H1 (cell line): ENCODE measurements at regions not wholly inside any gene's neighbourhood (a gene's known extent, or its start where the extent isn't known, plus 50 kb on each side); places are given as distances from the start of the nearest gene placed in this dataset.

ENCODE experiments used
- CTCF ChIA-PET: fragments of 300-600 bp; sonication (Branson Sonifier 250); formaldehyde crosslinking; loops from one replicate; lab custom pipeline; 2021; ENCODE audit not compliant: partially characterized antibody; lab: Charles Lee
- POLR2A ChIA-PET: fragments of 300-600 bp; sonication (Branson Sonifier 250); formaldehyde crosslinking; loops from one replicate; lab custom pipeline; 2021; ENCODE audit warnings: inconsistent platforms; ENCODE audit not compliant: partially characterized antibody; lab: Charles Lee
- DNase-seq, 2 experiments: peaks; one replicate each; pipeline versions ENCODE4 v3.0.0 to v3.0.0-alpha.2; 2010 to 2022; ENCODE audit warnings: low spot score in 2 of 2, low read depth in 1 of 2, mixed read lengths in 1 of 2
- FAIRE-seq: peaks from 2 replicates; lab custom pipeline; 2011; peaks lifted over from hg19 to GRCh38; lab: Jason Lieb, UNC
- H2AFZ ChIP-seq: 2 replicates; pipeline ENCODE4 v1.8.1; 2012; ENCODE audit warnings: low read length, inconsistent platforms
- H2AK5ac ChIP-seq: 2 replicates; pipeline ENCODE4 v1.6.1; 2013; ENCODE audit warnings: low read depth, low read length
- H2BK120ac ChIP-seq: replicated peaks from 2 replicates; pipeline ENCODE3; 2013; ENCODE audit warnings: low read depth, low read length, inconsistent platforms
- H2BK12ac ChIP-seq: 2 replicates; pipeline ENCODE4 v1.6.1; 2013; ENCODE audit warnings: low read depth, low read length
- H2BK15ac ChIP-seq: 2 replicates; pipeline ENCODE4 v1.6.1; 2013; ENCODE audit warnings: low read length
- H2BK20ac ChIP-seq: 2 replicates; pipeline ENCODE4 v1.6.1; 2013; ENCODE audit warnings: low read length
- H2BK5ac ChIP-seq: 2 replicates; pipeline ENCODE4 v1.6.1; 2013; ENCODE audit warnings: low read depth, low read length
- H3K14ac ChIP-seq: 2 replicates; pipeline ENCODE4 v1.6.1; 2013; ENCODE audit warnings: inconsistent platforms; ENCODE audit not compliant: insufficient read length
- H3K18ac ChIP-seq: 2 replicates; pipeline ENCODE4 v1.6.1; 2013; ENCODE audit warnings: low read length; ENCODE audit errors: extremely low read depth
- H3K23ac ChIP-seq: 2 replicates; pipeline ENCODE4 v1.6.1; 2013; ENCODE audit warnings: inconsistent platforms; ENCODE audit not compliant: insufficient read length
- H3K23me2 ChIP-seq: 2 replicates; pipeline ENCODE4 v1.6.1; 2013; ENCODE audit warnings: low read depth, low read length
- H3K27ac ChIP-seq: 2 replicates; pipeline ENCODE4 v1.6.1; 2011; ENCODE audit warnings: low read depth, low read length, inconsistent platforms
- H3K27me3 ChIP-seq, 4 experiments: replicated peaks in 1 of 4; 1 replicate in 1 of 4; 2 replicates in 3 of 4; pipeline versions ENCODE4 v1.6.1 to v1.8.1; 2011 to 2013; ENCODE audit warnings: low read length in 3 of 4, mild to moderate bottlenecking in 3 of 4, inconsistent platforms in 2 of 4, mixed read lengths in 2 of 4, moderate library complexity in 1 of 4; ENCODE audit not compliant: control insufficient read depth in 3 of 4, insufficient read depth in 3 of 4; ENCODE audit errors: extremely low read depth in 1 of 4
- H3K36me3 ChIP-seq, 4 experiments: 2 replicates each; pipeline versions ENCODE4 v1.6.1 to v1.8.1; 2011 to 2013; ENCODE audit warnings: mild to moderate bottlenecking in 4 of 4, low read length in 3 of 4, moderate library complexity in 2 of 4, control low read depth in 1 of 4, inconsistent platforms in 1 of 4; ENCODE audit not compliant: insufficient read depth in 4 of 4, control insufficient read depth in 2 of 4
- H3K4ac ChIP-seq: replicated peaks from 2 replicates; pipeline ENCODE3; 2013; ENCODE audit warnings: low read length, low read depth, mixed read lengths, inconsistent platforms; ENCODE audit not compliant: insufficient read length
- H3K4me1 ChIP-seq, 4 experiments: replicated peaks in 1 of 4; 1 replicate in 1 of 4; 2 replicates in 3 of 4; pipeline versions ENCODE4 v1.6.1 to v1.8.1; 2011 to 2013; ENCODE audit warnings: low read length in 3 of 4, inconsistent platforms in 2 of 4, mixed read lengths in 1 of 4; ENCODE audit not compliant: insufficient read depth in 4 of 4, control insufficient read depth in 3 of 4
- H3K4me2 ChIP-seq, 2 experiments: 2 replicates each; pipeline versions ENCODE4 v1.6.1 to v1.8.1; 2011 to 2013; ENCODE audit warnings: low read depth in 2 of 2, low read length in 2 of 2, control low read depth in 1 of 2, inconsistent platforms in 1 of 2, mild to moderate bottlenecking in 1 of 2; ENCODE audit not compliant: insufficient read depth in 1 of 2
- H3K4me3 ChIP-seq, 4 experiments: fragments of 200-600, 300-600 bp in 1 of 4; sonication (generic), shearing (Covaris generic), sonication (Bioruptor Twin) in 1 of 4; 2 replicates each; pipeline versions ENCODE4 v1.5.1 to v1.8.1; 2011 to 2016; ENCODE audit warnings: low read length in 4 of 4, low read depth in 3 of 4, control low read depth in 2 of 4, inconsistent platforms in 2 of 4, mild to moderate bottlenecking in 2 of 4, mixed read lengths in 1 of 4, moderate library complexity in 1 of 4; ENCODE audit not compliant: insufficient read depth in 2 of 4; ENCODE audit errors: extremely low read depth in 1 of 4
- H3K56ac ChIP-seq: replicated peaks from 2 replicates; pipeline ENCODE3; 2013; ENCODE audit warnings: low read depth, mild to moderate bottlenecking, mixed read lengths, low read length, inconsistent platforms; ENCODE audit not compliant: insufficient read length
- H3K79me1 ChIP-seq: 2 replicates; pipeline ENCODE4 v1.6.1; 2013; ENCODE audit warnings: low read depth, low read length, control low read depth
- H3K79me2 ChIP-seq, 2 experiments: 2 replicates each; pipeline versions ENCODE4 v1.6.1 to v1.8.1; 2012 to 2013; ENCODE audit warnings: low read length in 2 of 2, mild to moderate bottlenecking in 2 of 2, inconsistent platforms in 1 of 2; ENCODE audit not compliant: insufficient read depth in 2 of 2, control insufficient read depth in 1 of 2
- H3K9ac ChIP-seq, 4 experiments: replicated peaks in 1 of 4; 1 replicate in 1 of 4; 2 replicates in 3 of 4; pipeline versions ENCODE4 v1.6.1 to v1.8.1; 2011 to 2013; ENCODE audit warnings: low read depth in 3 of 4, low read length in 3 of 4, control low read depth in 2 of 4, mild to moderate bottlenecking in 2 of 4, moderate library complexity in 2 of 4, inconsistent platforms in 1 of 4; ENCODE audit errors: extremely low read depth in 1 of 4
- H3K9me3 ChIP-seq, 2 experiments: 2 replicates each; pipeline versions ENCODE4 v1.6.1 to v1.8.1; 2012 to 2013; ENCODE audit warnings: mild to moderate bottlenecking in 2 of 2, moderate library complexity in 2 of 2, control low read depth in 1 of 2, inconsistent platforms in 1 of 2, low read depth in 1 of 2, low read length in 1 of 2, mixed read lengths in 1 of 2; ENCODE audit not compliant: insufficient read depth in 2 of 2
- H4K20me1 ChIP-seq, 2 experiments: replicated peaks in 1 of 2; 2 replicates each; pipeline versions ENCODE3 to v1.8.1; 2011 to 2013; ENCODE audit warnings: inconsistent platforms in 2 of 2, low read length in 2 of 2, mild to moderate bottlenecking in 1 of 2; ENCODE audit not compliant: insufficient read depth in 2 of 2, control insufficient read depth in 1 of 2
- H4K5ac ChIP-seq: 2 replicates; pipeline ENCODE4 v1.6.1; 2013; ENCODE audit warnings: low read length, low read depth, mixed read lengths, inconsistent platforms; ENCODE audit not compliant: insufficient read length
- H4K8ac ChIP-seq: 2 replicates; pipeline ENCODE4 v1.8.0; 2013; ENCODE audit warnings: mild to moderate bottlenecking, moderate library complexity, low read length, inconsistent platforms; ENCODE audit not compliant: insufficient read depth; ENCODE audit errors: extremely low read depth
- H4K91ac ChIP-seq: replicated peaks from 2 replicates; pipeline ENCODE3; 2013; ENCODE audit warnings: low read length, mixed read lengths, inconsistent platforms; ENCODE audit not compliant: insufficient read length
- ATF2 ChIP-seq: IDR thresholded peaks from 2 replicates; pipeline ENCODE4 v1.6.1; 2012; ENCODE audit warnings: low read length, inconsistent platforms
- BACH1 ChIP-seq: IDR thresholded peaks from 2 replicates; pipeline ENCODE4 v1.6.1; 2012; ENCODE audit warnings: low read length, improper control_type of control experiment
- CREB1 ChIP-seq: IDR thresholded peaks from 2 replicates; pipeline ENCODE4 v1.6.1; 2012; ENCODE audit warnings: inconsistent platforms
- CTCF ChIP-seq, 3 experiments: IDR thresholded peaks; 1 replicate in 2 of 3; 2 replicates in 1 of 3; pipeline versions ENCODE4 v1.5.1 to v1.6.1; 2011; ENCODE audit warnings: low read length in 3 of 3, mild to moderate bottlenecking in 3 of 3, inconsistent platforms in 2 of 3, low read depth in 1 of 3, moderate library complexity in 1 of 3; ENCODE audit not compliant: insufficient read depth in 1 of 3; ENCODE audit errors: control extremely low read depth in 1 of 3
- GABPA ChIP-seq: IDR thresholded peaks from 2 replicates; pipeline ENCODE4 v1.6.1; 2011; ENCODE audit warnings: mild to moderate bottlenecking, low read length, moderate library complexity, borderline replicate concordance; ENCODE audit not compliant: insufficient read depth
- HDAC6 ChIP-seq: IDR thresholded peaks from one replicate; pipeline ENCODE4 v1.7.1; 2012; ENCODE audit warnings: low read depth, mild to moderate bottlenecking, inconsistent platforms, low read length, moderate library complexity
- RAD21 ChIP-seq, 2 experiments: IDR thresholded peaks in 1 of 2; conservative IDR thresholded peaks in 1 of 2; 2 replicates each; pipeline ENCODE4 v1.6.1; 2011; ENCODE audit warnings: low read depth in 2 of 2, low read length in 2 of 2, improper control_type of control experiment in 1 of 2, inconsistent platforms in 1 of 2, mild to moderate bottlenecking in 1 of 2, moderate library complexity in 1 of 2
- SAP30 ChIP-seq: fragments of 300-600 bp; sonication (generic); IDR thresholded peaks from 2 replicates; pipeline ENCODE4 v1.7.1; 2012; ENCODE audit warnings: low read length, moderate library complexity, mild to moderate bottlenecking, inconsistent platforms; ENCODE audit not compliant: insufficient read depth, insufficient replicate concordance
- SP2 ChIP-seq: IDR thresholded peaks from 2 replicates; pipeline ENCODE4 v1.6.1; 2012; ENCODE audit warnings: mild to moderate bottlenecking, low read length, inconsistent platforms
- TAF7 ChIP-seq: optimal IDR thresholded peaks from 2 replicates; pipeline ENCODE3; 2011; ENCODE audit warnings: low read depth, mild to moderate bottlenecking, inconsistent platforms, low read length, moderate library complexity, borderline replicate concordance
- TBP ChIP-seq: IDR thresholded peaks from 2 replicates; pipeline ENCODE4 v1.6.1; 2011; ENCODE audit warnings: low read depth, low read length, improper control_type of control experiment

- H2BK120ac ChIP-seq, result no peak overlapping the region
- no peaks in the 10 kb centered on the region for H3K79me2 ChIP-seq
- no peak overlapping the region for H2BK15ac ChIP-seq
- DNase-seq (no peak), FAIRE-seq (no peak)
- no peak overlapping the region for H2AFZ ChIP-seq
- no peak overlapping the region for H2BK5ac ChIP-seq
- no peaks in the 10 kb centered on the region for H3K27me3 ChIP-seq
- no peak overlapping the region for H4K8ac ChIP-seq
- H3K23ac ChIP-seq, result no peak overlapping the region
- no peaks in the 10 kb centered on the region for H3K23me2 ChIP-seq
- no peak overlapping the region for H3K4me3 ChIP-seq
- no peaks in the 10 kb centered on the region for H3K79me1 ChIP-seq
- H2BK20ac ChIP-seq, result no peak overlapping the region
- H3K14ac ChIP-seq, result no peak overlapping the region
- no peaks in the 10 kb centered on the region for H3K9me3 ChIP-seq
- no peak overlapping the region for H2BK12ac ChIP-seq
- no peak overlapping the region for H3K4me2 ChIP-seq
- no peak overlapping the region for H4K91ac ChIP-seq
- H3K18ac ChIP-seq, result no peak overlapping the region
- CTCF ChIA-PET, result interaction anchor here (1.1 kb wide), 1 partner anchor 172 kb away, joined by 3 read pairs; no protein-coding TSS in a partner anchor
- no peak overlapping the region for H4K5ac ChIP-seq
- no peak overlapping the region for H3K9ac ChIP-seq
- H4K20me1 ChIP-seq, result no peaks in the 10 kb centered on the region
- H3K56ac ChIP-seq, result no peak overlapping the region
- no peak overlapping the region for H3K27ac ChIP-seq
- H2AK5ac ChIP-seq, result no peak overlapping the region
- H3K4ac ChIP-seq, result no peak overlapping the region
- POLR2A ChIA-PET, result no interaction called here
- no peaks in the 10 kb centered on the region for H3K36me3 ChIP-seq
- no peaks in the 10 kb centered on the region for H3K4me1 ChIP-seq
- TF ChIP-seq CTCF (IDR thresholded peaks at IDR 0.05; ENCODE audit: control extremely low read depth in 1 of 3, insufficient read depth in 1 of 3, low read depth in 1 of 3, low read length in 3 of 3) (no peak), ATF2 (no peak), BACH1 (no peak), CREB1 (no peak), SAP30 (no peak), RAD21 (IDR thresholded peaks at IDR 0.05 in 1 of 2, conservative IDR thresholded peaks at IDR 0.05 in 1 of 2; ENCODE audit: low read depth in 2 of 2, low read length in 2 of 2) (no peak), TBP (no peak), HDAC6 (no peak), SP2 (no peak), GABPA (no peak), TAF7 (no peak)
Measured at GRCh38 chr2:153098073-153098472, 379.7 kb downstream of the ARL6IP6 start.
